Neuronal stem cell (in vitro differentiated cells): ENCODE measurements at regions not wholly inside any gene's neighbourhood (a gene's known extent, or its start where the extent isn't known, plus 50 kb on each side); places are given as distances from the start of the nearest gene placed in this dataset.

Experiments
- DNase-seq: peaks from one replicate; pipeline ENCODE4 v3.0.0-alpha.2; 2013; ENCODE audit warnings: low spot score
- H2AFZ ChIP-seq: one replicate; pipeline ENCODE4 v1.6.1; 2013; ENCODE audit warnings: mild to moderate bottlenecking, low read length, inconsistent platforms
- H2AK5ac ChIP-seq: 2 replicates; pipeline ENCODE4 v1.6.1; 2013; ENCODE audit warnings: low read depth, mild to moderate bottlenecking, inconsistent platforms, low read length, moderate library complexity, mixed read lengths
- H2BK120ac ChIP-seq: 2 replicates; pipeline ENCODE4 v1.6.1; 2013; ENCODE audit warnings: low read depth, mild to moderate bottlenecking, inconsistent platforms, low read length, moderate library complexity, mixed read lengths
- H2BK12ac ChIP-seq: one replicate; pipeline ENCODE4 v1.6.1; 2013; ENCODE audit warnings: low read length, inconsistent platforms
- H2BK15ac ChIP-seq: 2 replicates; pipeline ENCODE4 v1.6.1; 2013; ENCODE audit warnings: mild to moderate bottlenecking, low read length, inconsistent platforms, mixed read lengths
- H2BK5ac ChIP-seq: one replicate; pipeline ENCODE4 v1.6.1; 2013; ENCODE audit warnings: inconsistent platforms, mild to moderate bottlenecking, low read length, moderate library complexity
- H3K14ac ChIP-seq: one replicate; pipeline ENCODE4 v1.6.1; 2013; ENCODE audit warnings: low read length, inconsistent platforms
- H3K18ac ChIP-seq: 2 replicates; pipeline ENCODE4 v1.6.1; 2013; ENCODE audit warnings: low read length, inconsistent platforms
- H3K23ac ChIP-seq: 2 replicates; pipeline ENCODE4 v1.6.1; 2013; ENCODE audit warnings: low read depth, mild to moderate bottlenecking, mixed read lengths, low read length, inconsistent platforms; ENCODE audit not compliant: poor library complexity
- H3K27ac ChIP-seq: replicated peaks from 3 replicates; pipeline ENCODE4 v1.5.1; 2013; ENCODE audit warnings: low read length, inconsistent platforms
- H3K27me3 ChIP-seq, 3 experiments: 2 replicates each; pipeline ENCODE4 v1.6.1; 2013; ENCODE audit warnings: low read length in 3 of 3, mild to moderate bottlenecking in 2 of 3, inconsistent platforms in 1 of 3, low read depth in 1 of 3, mixed read lengths in 1 of 3, moderate library complexity in 1 of 3; ENCODE audit not compliant: control insufficient read depth in 3 of 3, insufficient read depth in 3 of 3
- H3K36me3 ChIP-seq, 2 donors: replicated peaks in 1 of 2; 2 replicates each; pipeline ENCODE4 v1.6.1; 2013; ENCODE audit warnings: low read length in 2 of 2; ENCODE audit not compliant: control insufficient read depth in 2 of 2, insufficient read depth in 2 of 2
- H3K4ac ChIP-seq: 2 replicates; pipeline ENCODE4 v1.6.1; 2013; ENCODE audit warnings: inconsistent platforms, mild to moderate bottlenecking, low read length, moderate library complexity
- H3K4me1 ChIP-seq, 2 donors: 1 replicate in 1 of 2; 2 replicates in 1 of 2; pipeline ENCODE4 v1.6.1; 2013; ENCODE audit warnings: low read length in 2 of 2, low read depth in 1 of 2; ENCODE audit not compliant: control insufficient read depth in 2 of 2, insufficient read depth in 1 of 2
- H3K4me2 ChIP-seq: one replicate; pipeline ENCODE4 v1.6.1; 2013; ENCODE audit warnings: mild to moderate bottlenecking, low read length, inconsistent platforms; ENCODE audit not compliant: insufficient read depth, poor library complexity, severe bottlenecking
- H3K4me3 ChIP-seq, 2 donors: 2 replicates each; pipeline ENCODE4 v1.5.1; 2013; ENCODE audit warnings: low read length in 2 of 2, mild to moderate bottlenecking in 2 of 2, inconsistent platforms in 1 of 2, moderate library complexity in 1 of 2
- H3K79me1 ChIP-seq: one replicate; pipeline ENCODE4 v1.6.1; 2013; ENCODE audit warnings: low read depth, mild to moderate bottlenecking, inconsistent platforms, low read length, moderate library complexity
- H3K9ac ChIP-seq: one replicate; pipeline ENCODE4 v1.6.1; 2013; ENCODE audit warnings: mild to moderate bottlenecking, low read depth, low read length, inconsistent platforms; ENCODE audit not compliant: poor library complexity
- H3K9me3 ChIP-seq, 2 donors: replicated peaks in 1 of 2; 2 replicates each; pipeline versions ENCODE3 to v1.6.1; 2013; ENCODE audit warnings: low read length in 2 of 2, mild to moderate bottlenecking in 2 of 2, inconsistent platforms in 1 of 2, low read depth in 1 of 2, mixed read lengths in 1 of 2, moderate library complexity in 1 of 2; ENCODE audit not compliant: control insufficient read depth in 2 of 2, insufficient read depth in 1 of 2
- H4K8ac ChIP-seq: one replicate; pipeline ENCODE4 v1.6.1; 2013; ENCODE audit warnings: low read depth, mild to moderate bottlenecking, inconsistent platforms, low read length, moderate library complexity
- H4K91ac ChIP-seq: one replicate; pipeline ENCODE4 v1.6.1; 2013; ENCODE audit warnings: low read length, low read depth, mild to moderate bottlenecking, inconsistent platforms; ENCODE audit not compliant: poor library complexity
- WGBS, 2 donors: extraction: QIAGEN DNeasy Blood & Tissue Kit; methylation state at CpG; one replicate each; pipeline ENCODE4 v1.1.7; 2013; ENCODE audit warnings: missing lambda C conversion rate in 2 of 2, mixed read lengths in 1 of 2; ENCODE audit not compliant: insufficient read length in 2 of 2, insufficient replicate concordance in 1 of 2; ENCODE audit errors: extremely low coverage in 2 of 2; 5-methylcytosine and 5-hydroxymethylcytosine counted together

DNA sequence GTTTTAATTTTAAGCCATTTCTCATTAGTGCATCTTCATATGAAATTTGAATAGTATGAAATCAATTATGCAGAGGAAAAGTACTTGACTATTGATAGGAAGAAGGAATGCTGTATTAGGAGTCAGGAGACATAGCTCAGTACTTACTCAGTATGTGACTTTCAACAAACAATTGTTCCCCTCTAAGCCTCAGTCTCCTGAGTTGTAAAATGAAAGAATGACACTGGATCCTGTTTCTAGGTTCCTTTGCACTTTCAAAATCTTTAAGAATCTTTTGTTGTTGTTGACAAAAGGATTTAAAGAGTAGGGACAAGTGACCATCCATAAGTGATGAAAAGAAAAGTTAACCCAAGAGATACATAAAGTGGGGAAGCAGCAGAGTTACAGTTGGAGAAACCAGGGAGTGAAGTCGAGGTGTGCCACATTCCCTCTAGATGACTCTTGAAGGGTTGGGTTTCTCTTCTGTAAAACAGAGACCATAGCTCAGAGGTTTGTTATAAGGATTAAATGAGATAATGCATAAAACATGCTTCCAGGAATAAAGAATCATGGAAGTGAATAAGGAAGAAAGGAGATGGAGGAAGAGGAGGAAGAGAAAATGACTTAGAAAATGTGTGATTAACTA lies 105.7 kb upstream of the KCNJ15 start:
- Histone ChIP-seq H3K4me1 (no peaks in the 10 kb centered on the region), H3K4me2 (no peak overlapping the region), H3K9me3 (no peaks in the 10 kb centered on the region), H2AK5ac (no peak overlapping the region), H3K27me3 (no peaks in the 10 kb centered on the region), H3K18ac (no peak overlapping the region), H3K14ac (no peak overlapping the region), H2BK5ac (no peak overlapping the region), H3K36me3 (no peaks in the 10 kb centered on the region), H3K9ac (no peak overlapping the region), H3K4ac (no peak overlapping the region), H2BK12ac (no peak overlapping the region), H2AFZ (no peak overlapping the region), H3K27ac (no peak overlapping the region), H2BK120ac (no peak overlapping the region), H3K23ac (no peak overlapping the region), H4K8ac (no peak overlapping the region), H4K91ac (no peak overlapping the region), H3K79me1 (no peaks in the 10 kb centered on the region), H2BK15ac (no peak overlapping the region), H3K4me3 (no peak overlapping the region)
- WGBS, 2 donors: no CpG with 5 or more reads among the region's 1 CpG
- no peak for DNase-seq

DNA sequence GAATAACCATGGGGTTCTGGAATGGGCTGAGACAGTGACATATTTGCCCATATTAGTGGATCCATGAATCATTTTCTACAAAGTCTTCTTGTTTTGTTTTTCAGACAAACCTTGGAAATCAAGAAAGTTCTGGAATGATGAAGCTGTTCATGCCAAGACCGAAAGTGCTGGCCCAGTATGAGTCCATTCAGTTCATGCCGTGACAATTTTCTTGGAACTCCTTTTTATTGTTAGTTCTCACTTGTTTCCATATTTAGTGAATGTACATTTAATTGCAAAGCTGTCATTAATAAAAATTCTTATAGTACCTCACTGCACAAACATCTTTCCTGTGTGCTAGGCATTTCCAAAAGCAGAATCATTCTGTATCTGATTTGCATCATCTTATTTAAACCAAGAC lies 100.6 kb upstream of the KCNJ15 start:
- Histone ChIP-seq H2BK120ac (no peak overlapping the region), H4K91ac (no peak overlapping the region), H2BK12ac (no peak overlapping the region), H3K14ac (no peak overlapping the region), H3K79me1 (no peaks in the 10 kb centered on the region), H3K27me3 (no peaks in the 10 kb centered on the region), H3K27ac (no peak overlapping the region), H3K23ac (no peak overlapping the region), H2BK5ac (no peak overlapping the region), H3K9ac (no peak overlapping the region), H3K36me3 (no peaks in the 10 kb centered on the region), H3K4ac (no peak overlapping the region), H2AFZ (no peak overlapping the region), H2AK5ac (no peak overlapping the region), H4K8ac (no peak overlapping the region), H3K9me3 (no peaks in the 10 kb centered on the region), H3K18ac (no peak overlapping the region), H3K4me1 (no peaks in the 10 kb centered on the region), H2BK15ac (no peak overlapping the region), H3K4me3 (no peak overlapping the region), H3K4me2 (no peak overlapping the region)
- WGBS, 2 donors: no CpG with 5 or more reads among the region's 2 CpGs
- no peak for DNase-seq

DNA sequence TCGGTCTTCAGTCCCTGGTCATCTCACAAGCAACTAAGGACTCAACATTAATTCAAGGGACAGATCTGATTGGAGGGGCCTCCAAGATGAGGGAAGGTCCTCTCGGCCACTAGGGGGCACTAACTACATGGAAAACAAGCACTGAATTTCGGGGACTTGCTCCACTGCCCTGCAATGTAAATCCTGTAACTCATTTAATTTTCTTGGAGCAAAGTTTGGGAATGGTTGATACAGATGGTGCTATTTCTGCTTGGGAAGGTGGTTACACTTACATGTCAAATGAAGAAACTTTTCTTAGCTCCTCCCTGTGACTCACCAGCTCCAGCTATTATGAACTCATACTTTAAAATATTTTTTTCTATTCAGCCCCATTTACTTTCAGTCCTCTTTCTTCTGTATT lies 97.4 kb upstream of the KCNJ15 start:
- Histone ChIP-seq H3K4me2 (no peak overlapping the region), H4K8ac (no peak overlapping the region), H3K27me3 (no peaks in the 10 kb centered on the region), H3K4me3 (no peak overlapping the region), H2BK120ac (no peak overlapping the region), H2BK5ac (no peak overlapping the region), H2AFZ (no peak overlapping the region), H3K79me1 (no peaks in the 10 kb centered on the region), H3K9me3 (no peaks in the 10 kb centered on the region), H2BK15ac (no peak overlapping the region), H2BK12ac (no peak overlapping the region), H4K91ac (no peak overlapping the region), H3K18ac (no peak overlapping the region), H3K4me1 (no peaks in the 10 kb centered on the region), H3K36me3 (no peaks in the 10 kb centered on the region), H3K9ac (no peak overlapping the region), H3K23ac (no peak overlapping the region), H3K27ac (no peak overlapping the region), H3K4ac (no peak overlapping the region), H2AK5ac (no peak overlapping the region), H3K14ac (no peak overlapping the region)
- peak; percentile 44 for DNase-seq
- no CpG with 5 or more reads among the region's 3 CpGs for WGBS, 2 donors

- Histone ChIP-seq H2AK5ac (no peak overlapping the region), H3K4me3 (no peak overlapping the region)
- no CpG with 5 or more reads among the region's 10 CpGs for WGBS, 2 donors
Observed at GRCh38 chr21:38165466-38166172, 91.2 kb upstream of the KCNJ15 start.

More at GRCh38 chr21:38165466-38166172, 91.2 kb upstream of the KCNJ15 start:
- H4K8ac ChIP-seq: no peak overlapping the region
- no peaks in the 10 kb centered on the region for H3K27me3 ChIP-seq
- H2BK15ac ChIP-seq: no peak overlapping the region
- peaks cover 0 to 8% of the 10 kb centered on the region in 2 donors for H3K4me1 ChIP-seq
- no peaks in the 10 kb centered on the region for H3K36me3 ChIP-seq
- no peak overlapping the region for H3K4me2 ChIP-seq
- no peak overlapping the region for H2BK120ac ChIP-seq
- no peak overlapping the region for H3K27ac ChIP-seq
- H3K4ac ChIP-seq: no peak overlapping the region
- no peak overlapping the region for H2BK5ac ChIP-seq
- no peak overlapping the region for H3K14ac ChIP-seq
- peak overlapping the region; percentile 2 for H3K9ac ChIP-seq
- H2BK12ac ChIP-seq: no peak overlapping the region
- H3K79me1 ChIP-seq: no peaks in the 10 kb centered on the region
- no peak overlapping the region for H3K23ac ChIP-seq
- no peak overlapping the region for H4K91ac ChIP-seq
- H3K9me3 ChIP-seq: no peaks in the 10 kb centered on the region
- H3K18ac ChIP-seq: no peak overlapping the region
- no peak for DNase-seq
- no peak overlapping the region for H2AFZ ChIP-seq
